LNCaP clone FGC (cell line): ENCODE measurements at regions not wholly inside any gene's neighbourhood (a gene's known extent, or its start where the extent isn't known, plus 50 kb on each side); places are given as distances from the start of the nearest gene placed in this dataset.

Source experiments
- DNase-seq: peaks from one replicate; pipeline ENCODE4 v3.0.0-alpha.2; 2011; ENCODE audit warnings: low read depth
- H3K4me3 ChIP-seq: 2 replicates; pipeline ENCODE4 v1.5.1; 2011; ENCODE audit warnings: mild to moderate bottlenecking, low read depth, low read length, control low read depth
- TF ChIP-seq, protein P1 (sequence below): IDR thresholded peaks from 2 replicates; pipeline ENCODE4 v1.5.1; 2012; ENCODE audit warnings: mild to moderate bottlenecking; ENCODE audit not compliant: control insufficient read depth, insufficient read depth; ENCODE audit errors: extremely low read depth

- TF ChIP-seq, protein P1, sequence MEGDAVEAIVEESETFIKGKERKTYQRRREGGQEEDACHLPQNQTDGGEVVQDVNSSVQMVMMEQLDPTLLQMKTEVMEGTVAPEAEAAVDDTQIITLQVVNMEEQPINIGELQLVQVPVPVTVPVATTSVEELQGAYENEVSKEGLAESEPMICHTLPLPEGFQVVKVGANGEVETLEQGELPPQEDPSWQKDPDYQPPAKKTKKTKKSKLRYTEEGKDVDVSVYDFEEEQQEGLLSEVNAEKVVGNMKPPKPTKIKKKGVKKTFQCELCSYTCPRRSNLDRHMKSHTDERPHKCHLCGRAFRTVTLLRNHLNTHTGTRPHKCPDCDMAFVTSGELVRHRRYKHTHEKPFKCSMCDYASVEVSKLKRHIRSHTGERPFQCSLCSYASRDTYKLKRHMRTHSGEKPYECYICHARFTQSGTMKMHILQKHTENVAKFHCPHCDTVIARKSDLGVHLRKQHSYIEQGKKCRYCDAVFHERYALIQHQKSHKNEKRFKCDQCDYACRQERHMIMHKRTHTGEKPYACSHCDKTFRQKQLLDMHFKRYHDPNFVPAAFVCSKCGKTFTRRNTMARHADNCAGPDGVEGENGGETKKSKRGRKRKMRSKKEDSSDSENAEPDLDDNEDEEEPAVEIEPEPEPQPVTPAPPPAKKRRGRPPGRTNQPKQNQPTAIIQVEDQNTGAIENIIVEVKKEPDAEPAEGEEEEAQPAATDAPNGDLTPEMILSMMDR: no peak
- no peak for DNase-seq
- no peak overlapping the region for H3K4me3 ChIP-seq
Measured at GRCh38 chr3:124201786-124202185, 209.9 kb upstream of the ROPN1 start.

- DNase-seq: no peak
- TF ChIP-seq, protein P1: no peak
- no peak overlapping the region for H3K4me3 ChIP-seq
Measured at GRCh38 chr3:124202754-124203153, 210.8 kb upstream of the ROPN1 start.

DNA sequence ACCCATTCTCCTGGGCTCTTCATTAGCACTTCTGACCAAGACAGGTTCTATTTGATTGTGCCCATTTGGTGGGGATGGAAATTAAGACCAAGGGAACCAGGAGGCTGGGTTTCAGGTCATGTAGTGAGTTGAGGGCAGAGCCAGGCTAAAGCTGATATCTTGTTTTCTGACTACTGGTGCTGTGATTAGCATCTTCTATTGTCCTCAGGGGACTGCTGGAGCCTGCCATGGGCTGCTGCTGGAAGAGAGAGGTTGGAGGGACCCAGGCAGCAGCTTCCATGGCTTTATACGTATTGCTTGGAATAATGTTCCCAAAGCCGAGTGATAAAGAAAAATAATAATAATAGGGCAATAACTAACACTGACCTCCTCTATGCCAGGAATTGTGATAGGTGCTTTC lies 211.4 kb upstream of the ROPN1 start:
- TF ChIP-seq, protein P1: no peak
- H3K4me3 ChIP-seq: no peak overlapping the region
- DNase-seq: no peak

DNA sequence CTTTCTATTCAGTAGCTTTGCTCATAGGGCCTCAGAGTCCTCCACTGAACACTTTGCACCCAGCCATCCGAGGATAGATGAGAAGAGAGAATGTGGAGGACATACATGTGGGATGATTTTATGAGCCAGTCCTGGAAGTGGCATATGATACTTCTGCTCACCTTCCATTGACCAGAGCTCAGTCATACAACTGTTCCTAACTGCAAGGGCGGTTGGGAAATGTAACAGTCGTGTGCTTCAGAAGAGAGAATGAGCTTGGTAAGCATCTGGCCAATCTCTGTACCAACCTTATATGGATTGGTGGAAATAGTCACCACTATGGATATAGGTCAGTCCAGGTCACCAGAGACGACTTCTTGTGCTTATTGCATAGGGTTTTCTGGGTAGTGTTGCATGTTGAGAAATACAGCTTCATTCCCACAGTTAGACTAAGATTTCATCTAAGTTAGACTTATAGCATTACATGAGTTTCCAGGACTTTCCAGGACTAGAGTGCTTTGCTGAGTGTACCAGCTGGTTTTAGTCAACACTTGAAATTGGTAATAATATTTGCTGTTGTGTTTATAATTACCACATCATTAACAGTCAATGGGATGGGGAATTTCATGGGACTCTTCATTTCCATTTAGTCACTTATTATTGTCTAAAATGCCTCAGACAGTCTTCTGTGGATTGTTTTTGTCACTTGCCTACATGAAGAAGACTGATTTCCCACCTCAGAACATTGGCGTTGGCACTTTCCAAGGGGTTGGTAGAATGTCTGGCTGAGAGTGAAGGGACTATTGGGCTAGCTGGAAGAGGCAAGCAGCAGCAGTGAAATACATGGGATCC lies 214.5 kb upstream of the ROPN1 start:
- no peak overlapping the region for H3K4me3 ChIP-seq
- TF ChIP-seq, protein P1: no peak
- no peak for DNase-seq

DNA sequence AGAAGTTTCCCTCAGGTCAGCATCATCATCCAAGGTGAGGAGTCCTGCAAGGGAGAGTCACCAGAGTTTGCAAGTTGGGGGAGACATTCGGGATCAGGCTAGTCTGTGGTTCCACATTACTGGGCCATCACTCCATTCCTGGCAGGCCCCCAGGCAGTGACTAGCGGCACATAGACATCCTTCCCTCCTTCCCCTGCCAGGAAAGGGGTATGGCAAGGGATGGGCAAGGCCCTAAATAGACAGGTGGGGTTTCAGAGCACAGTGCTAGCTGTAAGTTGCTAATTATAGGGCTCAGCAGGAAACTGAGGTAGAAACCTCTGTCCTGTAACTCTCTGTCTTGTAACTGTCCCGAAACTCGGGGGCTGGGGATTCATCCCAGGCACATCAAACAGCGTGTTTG lies 215.2 kb upstream of the ROPN1 start:
- H3K4me3 ChIP-seq: no peak overlapping the region
- TF ChIP-seq, protein P1: no peak
- no peak for DNase-seq

DNA sequence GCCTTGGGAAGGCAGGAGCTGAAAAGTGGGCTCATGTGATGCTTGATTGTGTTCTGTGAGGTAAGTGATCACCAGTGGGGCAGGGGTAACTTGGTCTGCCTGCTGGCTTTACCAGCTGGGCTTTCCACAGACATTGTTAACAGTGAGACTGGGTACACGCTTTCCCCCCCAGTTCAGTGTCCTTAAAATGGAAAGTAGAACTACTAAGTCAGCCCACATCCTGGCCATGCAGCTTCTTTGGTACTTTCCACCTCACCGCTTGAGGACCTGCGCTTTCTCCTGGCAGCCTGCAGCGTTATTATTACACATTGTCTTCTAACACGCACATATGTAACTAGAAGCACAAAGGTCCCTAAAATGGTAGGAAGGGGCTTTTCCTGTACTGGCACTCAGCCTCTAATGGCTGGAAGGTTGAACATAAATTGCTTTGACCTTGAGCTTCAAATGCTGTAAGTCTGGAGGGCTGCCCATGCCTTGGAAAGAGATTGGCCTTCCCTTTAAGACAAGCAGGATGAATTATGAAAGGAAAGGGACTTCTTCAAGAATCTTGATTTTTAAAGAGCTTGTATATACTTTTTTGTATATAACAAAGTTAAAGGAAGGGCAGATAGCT lies 216.1 kb upstream of the ROPN1 start:
- H3K4me3 ChIP-seq: no peak overlapping the region
- DNase-seq: no peak
- TF ChIP-seq, protein P1: no peak
